ENCODE measurements at regions not wholly inside any gene's neighbourhood (a gene's known extent, or its start where the extent isn't known, plus 50 kb on each side); places are given as distances from the start of the nearest gene placed in this dataset.

- H3K36me3 Mint-ChIP-seq, result no peaks in the 10 kb centered on the region
- H3K4me1 Mint-ChIP-seq, result peaks cover 7% of the 10 kb centered on the region
- no peaks in the 10 kb centered on the region for H3K9me3 Mint-ChIP-seq
- DNase-seq (ENCODE audit: low spot score in 2 of 2) (no peak), ATAC-seq (peak; percentile 57)
- no peak overlapping the region for H3K27ac Mint-ChIP-seq
- no peak overlapping the region for H3K4me3 Mint-ChIP-seq
Measured at GRCh38 chr2:156892467-156893281, 364.8 kb upstream of the GALNT5 start.

- Mint-ChIP-seq H3K27ac (no peak overlapping the region), H3K9me3 (peaks cover 4% of the 10 kb centered on the region), H3K36me3 (no peaks in the 10 kb centered on the region), H3K4me1 (peaks cover 7% of the 10 kb centered on the region), H3K4me3 (no peak overlapping the region)
- DNase-seq (ENCODE audit: low spot score in 2 of 2) (no peak), ATAC-seq (peak; percentile 60)
Measured at GRCh38 chr2:156896294-156896693, 361.2 kb upstream of the GALNT5 start.

DNA sequence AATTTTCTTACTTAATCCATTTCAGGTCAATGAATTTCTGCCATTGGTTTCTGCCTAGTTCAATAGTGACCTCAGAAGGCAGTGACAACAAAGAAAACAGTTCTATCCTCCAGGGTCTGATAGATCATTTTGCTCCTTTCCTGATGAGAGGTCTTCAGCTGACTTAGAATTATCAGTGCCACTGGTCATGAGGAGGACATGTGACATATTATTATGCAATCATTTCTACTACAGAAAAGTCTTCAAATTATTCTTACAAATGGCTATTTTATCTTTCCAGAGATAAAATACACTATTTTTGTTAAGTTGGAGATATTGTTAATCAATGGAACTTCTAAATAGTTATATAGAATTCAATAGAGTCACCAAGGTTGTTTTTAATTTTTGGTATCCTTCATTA is 360.0 kb upstream of the GALNT5 start:
- Mint-ChIP-seq H3K4me3 (no peak overlapping the region), H3K9me3 (peaks cover 4% of the 10 kb centered on the region), H3K36me3 (no peaks in the 10 kb centered on the region), H3K4me1 (peaks cover 7% of the 10 kb centered on the region), H3K27ac (no peak overlapping the region)
- DNase-seq (ENCODE audit: low spot score in 2 of 2), result no peak
- ATAC-seq, result no peak

GRCh38 chr2:156901373-156902031 is 356.0 kb upstream of the GALNT5 start:
- H3K4me1 Mint-ChIP-seq, result peaks cover under 1% of the 10 kb centered on the region
- peaks cover 6% of the 10 kb centered on the region for H3K9me3 Mint-ChIP-seq
- DNase-seq (ENCODE audit: low spot score in 2 of 2) (no peak), ATAC-seq (no peak)
- H3K4me3 Mint-ChIP-seq, result no peak overlapping the region
- no peak overlapping the region for H3K27ac Mint-ChIP-seq
- H3K36me3 Mint-ChIP-seq, result no peaks in the 10 kb centered on the region

- ATAC-seq, result no peak
- no peaks in the 10 kb centered on the region for H3K36me3 Mint-ChIP-seq
- no peak overlapping the region for H3K27ac Mint-ChIP-seq
- H3K9me3 Mint-ChIP-seq, result peaks cover 3% of the 10 kb centered on the region
- no peak overlapping the region for H3K4me3 Mint-ChIP-seq
- H3K4me1 Mint-ChIP-seq, result no peaks in the 10 kb centered on the region
- no peak for DNase-seq (ENCODE audit: low spot score in 2 of 2)
Measured at GRCh38 chr2:156903335-156903734, 354.2 kb upstream of the GALNT5 start.

DNA sequence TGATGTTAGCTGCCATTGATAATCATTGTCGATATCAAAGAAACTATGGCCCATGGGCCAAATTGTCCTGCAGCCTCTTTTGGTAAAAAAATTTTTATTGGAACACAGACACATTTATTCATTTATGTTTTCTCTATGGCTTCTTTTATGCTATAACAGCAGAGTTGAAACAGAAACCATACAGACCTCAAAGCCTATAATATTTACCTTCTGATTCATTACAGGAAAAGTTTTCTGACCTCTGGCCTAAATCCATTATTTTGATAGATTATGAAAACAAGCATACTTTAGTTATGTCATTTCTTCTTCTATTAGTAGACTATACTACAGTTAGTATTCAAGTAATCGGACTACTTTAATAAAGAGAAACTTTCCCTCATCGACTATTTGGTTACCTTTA is 349.7 kb upstream of the GALNT5 start:
- H3K27ac Mint-ChIP-seq, result no peak overlapping the region
- no peaks in the 10 kb centered on the region for H3K36me3 Mint-ChIP-seq
- DNase-seq (ENCODE audit: low spot score in 2 of 2) (no peak), ATAC-seq (no peak)
- H3K4me1 Mint-ChIP-seq, result no peaks in the 10 kb centered on the region
- H3K9me3 Mint-ChIP-seq, result peaks cover 3% of the 10 kb centered on the region
- H3K4me3 Mint-ChIP-seq, result no peak overlapping the region

DNA sequence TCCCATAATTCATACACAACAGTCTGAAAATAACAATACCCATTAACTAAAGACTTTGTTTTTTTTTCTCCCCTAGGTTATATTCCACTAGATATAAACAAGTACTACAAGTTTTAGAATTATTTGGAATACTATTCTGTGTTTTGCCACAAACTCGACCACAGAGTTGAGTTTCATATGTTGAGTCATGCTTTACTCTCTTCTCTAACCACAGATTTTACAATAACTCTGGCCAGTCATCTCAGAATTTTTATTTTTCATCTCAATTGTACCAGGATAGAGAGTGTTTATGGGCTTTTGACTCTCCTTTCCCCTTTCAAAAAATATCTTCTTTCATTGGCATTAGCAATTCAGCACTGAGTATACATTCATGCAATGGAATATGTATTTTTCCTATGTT is 348.7 kb upstream of the GALNT5 start:
- Mint-ChIP-seq H3K4me3 (no peak overlapping the region), H3K27ac (no peak overlapping the region), H3K36me3 (no peaks in the 10 kb centered on the region), H3K9me3 (peaks cover 3% of the 10 kb centered on the region), H3K4me1 (no peaks in the 10 kb centered on the region)
- no peak for DNase-seq (ENCODE audit: low spot score in 2 of 2)
- no peak for ATAC-seq

- Mint-ChIP-seq H3K4me3 (no peak overlapping the region), H3K27ac (no peak overlapping the region), H3K4me1 (no peaks in the 10 kb centered on the region), H3K9me3 (peaks cover 1% of the 10 kb centered on the region), H3K36me3 (no peaks in the 10 kb centered on the region)
- ATAC-seq (no peak), DNase-seq (ENCODE audit: low spot score in 2 of 2) (no peak)
Measured at GRCh38 chr2:156909983-156910382, 347.5 kb upstream of the GALNT5 start.

DNA sequence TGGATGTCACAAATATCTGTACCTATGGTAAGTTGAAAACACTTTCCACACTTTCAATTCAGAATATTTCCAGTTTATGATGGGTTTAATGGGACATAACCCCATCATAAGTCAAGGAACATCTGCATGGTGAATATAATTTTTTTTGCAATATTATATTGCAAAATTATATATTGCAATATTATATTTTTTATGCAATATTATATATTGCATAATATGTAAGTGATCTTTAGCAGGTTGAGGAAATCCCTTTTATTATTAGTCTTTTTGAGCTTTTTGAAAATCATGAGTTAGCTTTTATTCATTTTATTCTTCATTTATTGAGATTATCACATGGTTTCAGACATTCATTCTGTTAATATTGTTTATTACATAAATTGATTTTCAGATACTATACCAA is 342.2 kb upstream of the GALNT5 start:
- Mint-ChIP-seq H3K4me1 (no peaks in the 10 kb centered on the region), H3K9me3 (peaks cover 5% of the 10 kb centered on the region), H3K4me3 (no peak overlapping the region), H3K36me3 (no peaks in the 10 kb centered on the region), H3K27ac (no peak overlapping the region)
- no peak for DNase-seq (ENCODE audit: low spot score in 2 of 2)
- no peak for ATAC-seq

- H3K36me3 Mint-ChIP-seq, result no peaks in the 10 kb centered on the region
- H3K27ac Mint-ChIP-seq, result no peak overlapping the region
- ATAC-seq (no peak), DNase-seq (ENCODE audit: low spot score in 2 of 2) (no peak)
- no peak overlapping the region for H3K4me3 Mint-ChIP-seq
- no peaks in the 10 kb centered on the region for H3K4me1 Mint-ChIP-seq
- H3K9me3 Mint-ChIP-seq, result peaks cover 6% of the 10 kb centered on the region
Measured at GRCh38 chr2:156918410-156918809, 339.1 kb upstream of the GALNT5 start.

- Mint-ChIP-seq H3K9me3 (peaks cover under 1% of the 10 kb centered on the region), H3K36me3 (no peaks in the 10 kb centered on the region), H3K27ac (no peak overlapping the region), H3K4me1 (no peaks in the 10 kb centered on the region), H3K4me3 (no peak overlapping the region)
- DNase-seq (ENCODE audit: low spot score in 2 of 2) (no peak), ATAC-seq (no peak)
Measured at GRCh38 chr2:156930423-156930822, 327.1 kb upstream of the GALNT5 start.

DNA sequence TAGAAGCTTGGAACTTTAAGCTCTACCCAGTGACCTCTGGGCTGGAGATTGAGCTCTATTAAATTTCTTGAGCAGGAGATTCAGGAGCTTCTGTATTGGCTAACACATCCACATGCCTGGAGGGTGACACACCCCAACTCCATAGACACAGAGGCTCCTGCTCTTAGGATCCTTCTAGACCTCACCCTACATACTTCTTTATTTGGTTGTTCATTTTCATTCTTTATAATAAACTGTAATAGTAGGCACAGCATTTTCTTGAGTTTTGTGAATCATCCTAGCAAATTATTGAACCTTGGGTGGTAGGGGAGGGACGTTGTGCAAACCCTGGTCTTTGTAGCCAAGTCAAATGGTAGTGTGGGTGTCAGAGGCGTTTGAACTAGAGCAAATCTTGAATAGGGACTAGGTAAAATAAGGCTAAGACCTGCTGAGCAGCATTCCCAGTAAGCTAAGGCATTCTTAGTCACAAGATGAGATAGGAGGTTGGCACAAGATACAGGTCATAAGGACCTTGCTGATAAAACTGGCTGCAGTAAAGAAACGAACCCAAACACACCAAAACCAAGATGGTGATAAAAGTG is 323.8 kb upstream of the GALNT5 start:
- H3K9me3 Mint-ChIP-seq, result no peaks in the 10 kb centered on the region
- H3K4me1 Mint-ChIP-seq, result no peaks in the 10 kb centered on the region
- no peak for ATAC-seq
- no peak overlapping the region for H3K4me3 Mint-ChIP-seq
- H3K27ac Mint-ChIP-seq, result no peak overlapping the region
- no peaks in the 10 kb centered on the region for H3K36me3 Mint-ChIP-seq
- no peak for DNase-seq (ENCODE audit: low spot score in 2 of 2)

DNA sequence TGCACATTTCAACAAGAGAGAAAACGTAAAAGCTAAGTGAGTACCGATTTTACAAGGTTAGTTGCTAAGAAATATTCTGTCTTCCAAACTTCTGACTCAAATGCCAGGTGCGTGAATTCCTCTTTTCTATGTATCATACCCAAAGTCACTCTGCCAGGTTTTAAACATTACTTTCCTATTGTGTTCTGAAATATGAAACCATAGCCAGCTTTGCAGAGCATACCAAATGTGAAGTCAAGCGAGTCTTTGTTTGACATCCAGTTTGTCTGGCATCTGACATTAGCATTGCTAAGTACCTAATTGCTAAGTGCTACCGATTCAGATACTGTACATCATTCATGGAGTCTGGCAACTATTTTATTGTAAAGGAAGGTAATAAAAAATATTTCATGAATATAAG is 321.9 kb upstream of the GALNT5 start:
- no peak overlapping the region for H3K27ac Mint-ChIP-seq
- no peaks in the 10 kb centered on the region for H3K4me1 Mint-ChIP-seq
- ATAC-seq, result no peak
- H3K36me3 Mint-ChIP-seq, result no peaks in the 10 kb centered on the region
- H3K4me3 Mint-ChIP-seq, result no peak overlapping the region
- no peak for DNase-seq (ENCODE audit: low spot score in 2 of 2)
- no peaks in the 10 kb centered on the region for H3K9me3 Mint-ChIP-seq

- Mint-ChIP-seq H3K9me3 (no peaks in the 10 kb centered on the region), H3K4me3 (no peak overlapping the region), H3K4me1 (no peaks in the 10 kb centered on the region), H3K36me3 (no peaks in the 10 kb centered on the region), H3K27ac (no peak overlapping the region)
- no peak for ATAC-seq
- no peak for DNase-seq (ENCODE audit: low spot score in 2 of 2)
Measured at GRCh38 chr2:156937430-156937829, 320.1 kb upstream of the GALNT5 start.

GRCh38 chr2:156944871-156945270 is 312.6 kb upstream of the GALNT5 start:
- ATAC-seq (no peak), DNase-seq (ENCODE audit: low spot score in 2 of 2) (no peak)
- no peaks in the 10 kb centered on the region for H3K36me3 Mint-ChIP-seq
- no peaks in the 10 kb centered on the region for H3K4me1 Mint-ChIP-seq
- no peak overlapping the region for H3K4me3 Mint-ChIP-seq
- no peaks in the 10 kb centered on the region for H3K9me3 Mint-ChIP-seq
- no peak overlapping the region for H3K27ac Mint-ChIP-seq

GRCh38 chr2:156947261-156947660 is 310.2 kb upstream of the GALNT5 start:
- H3K4me3 Mint-ChIP-seq, result no peak overlapping the region
- ATAC-seq, result no peak
- no peaks in the 10 kb centered on the region for H3K36me3 Mint-ChIP-seq
- no peak overlapping the region for H3K27ac Mint-ChIP-seq
- peaks cover 5% of the 10 kb centered on the region for H3K9me3 Mint-ChIP-seq
- DNase-seq (ENCODE audit: low spot score in 2 of 2), result no peak
- no peaks in the 10 kb centered on the region for H3K4me1 Mint-ChIP-seq
